ENCODE measurements at regions not wholly inside any gene's neighbourhood (a gene's known extent, or its start where the extent isn't known, plus 50 kb on each side); places are given as distances from the start of the nearest gene placed in this dataset.

DNA sequence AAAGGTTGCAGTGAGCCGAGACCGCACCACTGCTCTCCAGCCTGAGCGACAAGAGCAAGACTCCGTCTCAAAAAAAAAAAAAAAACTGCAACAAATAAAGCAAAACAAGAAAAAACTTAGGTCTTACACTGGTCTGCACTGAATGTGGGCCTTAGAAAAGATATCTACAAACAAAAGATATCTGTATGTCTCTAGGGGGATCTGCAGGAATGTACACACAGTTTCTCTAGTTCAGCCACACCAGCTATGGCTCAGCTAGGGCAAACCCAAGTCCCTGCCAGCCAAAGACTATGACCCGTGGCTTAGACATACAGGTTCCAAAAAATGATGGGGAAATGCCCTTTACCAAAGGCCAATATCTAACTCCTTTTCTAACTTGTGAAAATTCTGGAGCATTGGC lies 202.4 kb upstream of the KAZN start:
- peaks cover 4% of the 10 kb centered on the region for H3K27me3 Mint-ChIP-seq
- H3K4me2 ChIP-seq (replicated peaks; ENCODE audit: low read depth, low read length, poor library complexity, severe bottlenecking): no peak overlapping the region
- no peaks in the 10 kb centered on the region for H4K20me1 ChIP-seq (ENCODE audit: control insufficient read depth, insufficient read depth, low read length, poor library complexity, severe bottlenecking)
- WGBS (ENCODE audit: insufficient coverage): no CpG with 5 or more reads among the region's 5 CpGs
- H3K27me3 ChIP-seq (replicated peaks in 1 of 4; ENCODE audit: control extremely low read depth in 1 of 4, control insufficient read depth in 3 of 4, insufficient read depth in 4 of 4, low read length in 3 of 4): peaks cover 0 to 8% (median 1%) of the 10 kb centered on the region in 4 experiments
- H3K27ac ChIP-seq (ENCODE audit: low read length in 2 of 2): no peak overlapping the region
- CTCF ChIA-PET: no interaction called here
- no peaks in the 10 kb centered on the region for H3K36me3 ChIP-seq (replicated peaks in 1 of 2; ENCODE audit: control extremely low read depth in 1 of 2, control insufficient read depth in 1 of 2, extremely low read depth in 1 of 2, insufficient read depth in 2 of 2, low read length in 1 of 2)
- no peak overlapping the region for H3K4me3 Mint-ChIP-seq
- ATAC-seq (ENCODE audit: low read depth) (no peak), DNase-seq (no peak)
- no peak overlapping the region for H2AFZ ChIP-seq (ENCODE audit: insufficient read depth, low read depth, low read length, poor library complexity, severe bottlenecking)
- no peak for TF ChIP-seq CTCF (IDR thresholded peaks at IDR 0.05)
- no peak for TF ChIP-seq EZH2 (IDR thresholded peaks at IDR 0.05; ENCODE audit: borderline replicate concordance, insufficient read depth, low read depth, low read length, poor library complexity, severe bottlenecking)
- H3K9me3 Mint-ChIP-seq (ENCODE audit: insufficient read depth): no peaks in the 10 kb centered on the region
- H3K4me1 Mint-ChIP-seq: no peaks in the 10 kb centered on the region
- no peaks in the 10 kb centered on the region for H3K4me1 ChIP-seq (ENCODE audit: control insufficient read depth in 2 of 2, insufficient read depth in 2 of 2, low read length in 2 of 2)
- POLR2A ChIA-PET: no interaction called here
- H3K79me2 ChIP-seq (ENCODE audit: control insufficient read depth, insufficient read depth, low read length): no peaks in the 10 kb centered on the region
- intact Hi-C loops (cut with micrococcal nuclease): no loop called here
- no peak overlapping the region for H3K27ac Mint-ChIP-seq
- H3K4me3 ChIP-seq (ENCODE audit: control extremely low read depth in 1 of 5, extremely low read depth in 1 of 5, insufficient read depth in 1 of 5, low read depth in 2 of 5, low read length in 4 of 5): no peak overlapping the region
- no peaks in the 10 kb centered on the region for H3K9me3 ChIP-seq (ENCODE audit: control extremely low read depth in 1 of 3, control insufficient read depth in 2 of 3, insufficient read depth in 1 of 3, low read length in 2 of 3)
- no peak overlapping the region for H3K9ac ChIP-seq (ENCODE audit: low read length)

DNA sequence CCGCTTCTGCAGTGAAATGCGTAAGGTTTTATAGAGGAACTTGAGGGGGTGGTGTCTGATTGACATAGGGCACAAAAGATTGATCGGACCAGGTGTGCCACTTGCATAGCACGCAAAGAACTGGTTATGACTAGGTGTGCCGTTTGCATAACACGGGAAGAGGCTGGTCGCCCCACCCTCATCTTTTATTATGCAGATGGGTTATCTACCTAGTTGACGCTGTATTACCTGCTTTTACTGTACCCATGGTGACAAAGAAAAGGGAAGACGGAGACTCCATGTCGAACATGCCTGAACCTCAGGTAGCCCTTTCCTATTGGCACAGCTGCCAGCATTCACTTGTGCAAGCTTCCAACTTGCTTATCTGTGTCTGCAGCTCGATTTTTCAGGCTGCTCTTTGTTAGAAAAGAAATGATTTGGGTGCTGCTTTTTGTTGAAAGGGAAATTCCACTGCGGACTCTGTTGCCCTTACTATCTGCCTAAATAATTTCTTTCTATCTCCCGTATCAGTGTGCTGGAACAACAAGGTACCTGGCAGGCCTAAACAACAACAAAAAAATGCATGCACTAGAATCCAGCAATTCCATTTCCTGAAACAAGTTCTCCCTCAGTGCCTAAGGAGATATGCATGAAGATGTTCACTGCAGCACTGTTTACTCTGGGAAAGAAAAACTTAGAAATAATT lies 194.4 kb upstream of the KAZN start:
- Histone ChIP-seq H3K36me3 (replicated peaks in 1 of 2; ENCODE audit: control extremely low read depth in 1 of 2, control insufficient read depth in 1 of 2, extremely low read depth in 1 of 2, insufficient read depth in 2 of 2, low read length in 1 of 2) (no peaks in the 10 kb centered on the region), H3K79me2 (ENCODE audit: control insufficient read depth, insufficient read depth, low read length) (no peaks in the 10 kb centered on the region), H3K27me3 (replicated peaks in 1 of 4; ENCODE audit: control extremely low read depth in 1 of 4, control insufficient read depth in 3 of 4, insufficient read depth in 4 of 4, low read length in 3 of 4) (peaks cover 0 to 8% (median 0%) of the 10 kb centered on the region in 4 experiments), H2AFZ (ENCODE audit: insufficient read depth, low read depth, low read length, poor library complexity, severe bottlenecking) (no peak overlapping the region), H3K4me1 (ENCODE audit: control insufficient read depth in 2 of 2, insufficient read depth in 2 of 2, low read length in 2 of 2) (no peaks in the 10 kb centered on the region), H3K9ac (ENCODE audit: low read length) (no peak overlapping the region), H3K4me2 (replicated peaks; ENCODE audit: low read depth, low read length, poor library complexity, severe bottlenecking) (no peak overlapping the region), H3K9me3 (ENCODE audit: control extremely low read depth in 1 of 3, control insufficient read depth in 2 of 3, insufficient read depth in 1 of 3, low read length in 2 of 3) (no peaks in the 10 kb centered on the region), H3K4me3 (ENCODE audit: control extremely low read depth in 1 of 5, extremely low read depth in 1 of 5, insufficient read depth in 1 of 5, low read depth in 2 of 5, low read length in 4 of 5) (no peak overlapping the region), H3K27ac (ENCODE audit: low read length in 2 of 2) (no peak overlapping the region), H4K20me1 (ENCODE audit: control insufficient read depth, insufficient read depth, low read length, poor library complexity, severe bottlenecking) (no peaks in the 10 kb centered on the region)
- H3K9me3 Mint-ChIP-seq (ENCODE audit: insufficient read depth): no peaks in the 10 kb centered on the region
- CTCF ChIA-PET: no interaction called here
- WGBS (ENCODE audit: insufficient coverage): 91% methylated on average over 8 of the region's 13 CpGs
- H3K4me1 Mint-ChIP-seq: no peaks in the 10 kb centered on the region
- DNase-seq (no peak), ATAC-seq (ENCODE audit: low read depth) (no peak)
- peaks cover 12% of the 10 kb centered on the region for H3K27me3 Mint-ChIP-seq
- H3K27ac Mint-ChIP-seq: no peak overlapping the region
- POLR2A ChIA-PET: no interaction called here
- intact Hi-C loops (cut with micrococcal nuclease): no loop called here
- H3K4me3 Mint-ChIP-seq: no peak overlapping the region
- TF ChIP-seq CTCF (IDR thresholded peaks at IDR 0.05) (no peak), EZH2 (IDR thresholded peaks at IDR 0.05; ENCODE audit: borderline replicate concordance, insufficient read depth, low read depth, low read length, poor library complexity, severe bottlenecking) (no peak)

All from B cell (primary cell).